ENCODE measurements at regions not wholly inside any gene's neighbourhood (a gene's known extent, or its start where the extent isn't known, plus 50 kb on each side); places are given as distances from the start of the nearest gene placed in this dataset.

DNA sequence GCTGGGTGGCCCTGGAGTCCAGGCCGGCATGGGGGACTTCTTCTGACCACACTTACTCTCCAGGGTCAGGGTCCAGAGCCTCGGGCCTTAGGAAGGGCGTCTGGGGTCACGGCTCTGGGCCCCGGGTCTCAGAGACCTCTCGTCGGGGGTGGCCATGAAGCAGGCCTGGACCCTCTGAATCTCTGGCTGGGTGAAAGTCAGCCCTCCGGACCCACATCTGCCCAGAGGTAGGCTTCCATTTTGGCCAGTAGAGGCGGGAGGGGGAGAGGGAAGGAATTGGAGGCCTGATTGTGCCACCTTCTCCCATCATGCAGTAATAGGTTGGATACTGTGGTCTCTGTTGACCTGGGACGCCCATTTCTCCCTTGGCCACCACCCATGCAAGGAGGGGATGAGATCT is 125.3 kb upstream of the GPC1 start:
- no peaks in the 10 kb centered on the region for H3K27me3 ChIP-seq
- TF ChIP-seq, protein P1, sequence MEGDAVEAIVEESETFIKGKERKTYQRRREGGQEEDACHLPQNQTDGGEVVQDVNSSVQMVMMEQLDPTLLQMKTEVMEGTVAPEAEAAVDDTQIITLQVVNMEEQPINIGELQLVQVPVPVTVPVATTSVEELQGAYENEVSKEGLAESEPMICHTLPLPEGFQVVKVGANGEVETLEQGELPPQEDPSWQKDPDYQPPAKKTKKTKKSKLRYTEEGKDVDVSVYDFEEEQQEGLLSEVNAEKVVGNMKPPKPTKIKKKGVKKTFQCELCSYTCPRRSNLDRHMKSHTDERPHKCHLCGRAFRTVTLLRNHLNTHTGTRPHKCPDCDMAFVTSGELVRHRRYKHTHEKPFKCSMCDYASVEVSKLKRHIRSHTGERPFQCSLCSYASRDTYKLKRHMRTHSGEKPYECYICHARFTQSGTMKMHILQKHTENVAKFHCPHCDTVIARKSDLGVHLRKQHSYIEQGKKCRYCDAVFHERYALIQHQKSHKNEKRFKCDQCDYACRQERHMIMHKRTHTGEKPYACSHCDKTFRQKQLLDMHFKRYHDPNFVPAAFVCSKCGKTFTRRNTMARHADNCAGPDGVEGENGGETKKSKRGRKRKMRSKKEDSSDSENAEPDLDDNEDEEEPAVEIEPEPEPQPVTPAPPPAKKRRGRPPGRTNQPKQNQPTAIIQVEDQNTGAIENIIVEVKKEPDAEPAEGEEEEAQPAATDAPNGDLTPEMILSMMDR (IDR thresholded peaks at IDR 0.05; ENCODE audit: low read depth, low read length) = no peak
- no peak overlapping the region for H3K4me3 ChIP-seq (ENCODE audit: low read depth, low read length)

DNA sequence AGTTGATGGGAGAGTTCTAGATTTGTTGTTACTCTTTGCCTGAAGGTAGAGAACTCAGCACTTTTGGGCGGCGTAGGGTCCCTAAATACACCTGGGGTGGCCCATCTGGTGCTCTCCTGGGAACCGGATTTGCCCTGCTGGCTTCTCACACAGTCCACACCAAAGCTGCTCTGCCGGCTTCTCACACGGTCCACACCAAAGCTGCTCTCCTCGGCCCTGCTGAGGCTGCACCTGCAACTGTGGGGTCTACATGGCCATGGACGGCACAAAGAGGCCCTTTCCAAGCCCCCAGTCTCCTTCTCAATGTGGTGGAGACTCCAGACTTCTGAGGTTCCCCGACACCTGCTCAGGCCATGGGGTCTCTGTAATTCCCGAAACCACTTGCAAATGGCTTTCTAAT is 124.8 kb upstream of the GPC1 start:
- H3K4me3 ChIP-seq (ENCODE audit: low read depth, low read length) = no peak overlapping the region
- no peaks in the 10 kb centered on the region; the same call in 1 of the 2 replicates for H3K27me3 ChIP-seq
- no peak for DNase-seq
- H3K36me3 ChIP-seq = no peaks in the 10 kb centered on the region
- TF ChIP-seq, protein P1 (IDR thresholded peaks at IDR 0.05; ENCODE audit: low read depth, low read length) = no peak
- no peaks in the 10 kb centered on the region for H3K9me3 ChIP-seq
- no peaks in the 10 kb centered on the region for H3K4me1 ChIP-seq

More for the DNA sequence above, 125.3 kb upstream of the GPC1 start:
- Histone ChIP-seq H3K4me1 (no peaks in the 10 kb centered on the region), H3K9me3 (no peaks in the 10 kb centered on the region), H3K36me3 (no peaks in the 10 kb centered on the region)
- no peak for DNase-seq

DNA sequence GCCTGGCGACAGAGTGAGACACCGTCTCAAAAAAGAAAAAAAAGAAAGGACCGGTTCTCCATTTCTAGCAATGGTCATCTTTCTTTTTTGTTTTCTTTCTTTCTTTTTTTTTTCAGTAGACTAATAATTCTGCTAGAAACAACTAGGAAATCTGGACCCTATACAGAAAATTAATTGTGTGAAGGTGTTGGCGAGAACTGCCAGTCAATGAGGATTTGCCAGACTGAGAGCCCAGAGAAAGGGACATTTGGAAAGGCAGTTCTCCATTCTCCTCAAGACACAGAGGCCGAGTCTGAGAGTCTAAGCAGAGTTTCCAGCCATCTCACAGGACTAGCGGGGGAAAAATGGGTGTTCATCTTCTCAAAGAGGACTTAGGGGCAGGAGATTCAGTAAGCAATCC is 123.6 kb upstream of the GPC1 start:
- Histone ChIP-seq H3K4me1 (no peaks in the 10 kb centered on the region), H3K36me3 (no peaks in the 10 kb centered on the region), H3K4me3 (ENCODE audit: low read depth, low read length) (no peak overlapping the region), H3K27me3 (no peaks in the 10 kb centered on the region; the same call in 1 of the 2 replicates), H3K9me3 (no peaks in the 10 kb centered on the region)
- TF ChIP-seq, protein P1 (IDR thresholded peaks at IDR 0.05; ENCODE audit: low read depth, low read length) = no peak
- no peak for DNase-seq

DNA sequence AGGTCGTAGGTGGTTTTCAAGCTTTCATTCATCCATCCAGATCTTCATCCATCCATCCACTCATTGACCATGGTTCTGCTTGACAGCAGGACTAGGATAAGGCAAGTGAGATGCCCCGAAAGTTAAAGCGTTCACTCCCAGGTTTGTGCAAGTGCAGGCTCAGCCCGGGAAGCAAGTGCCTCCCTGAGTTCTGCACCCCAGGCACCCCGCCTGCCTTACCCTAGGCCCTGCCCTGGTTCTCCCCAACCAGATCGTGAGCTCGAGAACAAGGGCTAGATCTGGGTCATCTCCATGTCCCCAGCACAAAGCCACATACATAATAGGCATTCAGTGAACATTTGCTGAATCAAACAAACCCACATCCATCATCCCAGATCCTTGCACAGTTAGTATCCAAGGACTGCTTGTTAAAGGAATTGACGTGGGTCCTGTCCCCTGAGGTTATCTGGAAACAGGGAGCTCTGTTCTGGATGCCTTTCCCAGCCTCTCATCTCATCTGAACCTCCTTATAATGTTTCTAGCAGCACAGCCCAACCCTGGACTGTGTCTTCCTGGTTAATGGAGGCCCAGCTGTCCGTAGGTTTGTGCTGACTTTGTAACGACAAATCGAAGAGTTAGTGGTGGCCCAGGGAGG is 116.1 kb upstream of the GPC1 start:
- no peak for DNase-seq
- no peaks in the 10 kb centered on the region; the same call in 1 of the 2 replicates for H3K27me3 ChIP-seq
- no peaks in the 10 kb centered on the region for H3K4me1 ChIP-seq
- H3K9me3 ChIP-seq = no peaks in the 10 kb centered on the region
- H3K4me3 ChIP-seq (ENCODE audit: low read depth, low read length) = no peak overlapping the region
- H3K36me3 ChIP-seq = no peaks in the 10 kb centered on the region
- TF ChIP-seq, protein P1 (IDR thresholded peaks at IDR 0.05; ENCODE audit: low read depth, low read length) = no peak

DNA sequence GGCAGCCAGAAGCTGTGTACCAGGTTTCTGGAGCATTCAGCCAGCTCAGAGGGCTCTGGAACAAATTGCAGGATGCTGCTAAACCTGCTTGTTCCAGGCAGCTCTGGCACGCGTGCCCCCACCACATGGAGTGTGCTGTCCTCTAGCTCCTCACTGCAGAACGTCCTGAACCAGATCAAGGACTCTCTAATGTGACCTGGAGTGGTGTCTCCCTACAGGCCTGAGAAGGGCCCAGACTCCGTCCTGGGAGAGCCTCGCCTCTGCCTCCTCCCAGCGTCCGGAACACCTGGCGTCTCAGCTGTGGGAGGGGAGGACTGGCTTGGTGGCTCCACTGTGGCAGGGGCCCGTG is 115.6 kb upstream of the GPC1 start:
- Histone ChIP-seq H3K4me1 (peaks cover 1% of the 10 kb centered on the region), H3K9me3 (no peaks in the 10 kb centered on the region), H3K36me3 (no peaks in the 10 kb centered on the region), H3K27me3 (no peaks in the 10 kb centered on the region; the same call in 1 of the 2 replicates), H3K4me3 (ENCODE audit: low read depth, low read length) (no peak overlapping the region)
- no peak for DNase-seq
- TF ChIP-seq, protein P1 (IDR thresholded peaks at IDR 0.05; ENCODE audit: low read depth, low read length) = no peak

DNA sequence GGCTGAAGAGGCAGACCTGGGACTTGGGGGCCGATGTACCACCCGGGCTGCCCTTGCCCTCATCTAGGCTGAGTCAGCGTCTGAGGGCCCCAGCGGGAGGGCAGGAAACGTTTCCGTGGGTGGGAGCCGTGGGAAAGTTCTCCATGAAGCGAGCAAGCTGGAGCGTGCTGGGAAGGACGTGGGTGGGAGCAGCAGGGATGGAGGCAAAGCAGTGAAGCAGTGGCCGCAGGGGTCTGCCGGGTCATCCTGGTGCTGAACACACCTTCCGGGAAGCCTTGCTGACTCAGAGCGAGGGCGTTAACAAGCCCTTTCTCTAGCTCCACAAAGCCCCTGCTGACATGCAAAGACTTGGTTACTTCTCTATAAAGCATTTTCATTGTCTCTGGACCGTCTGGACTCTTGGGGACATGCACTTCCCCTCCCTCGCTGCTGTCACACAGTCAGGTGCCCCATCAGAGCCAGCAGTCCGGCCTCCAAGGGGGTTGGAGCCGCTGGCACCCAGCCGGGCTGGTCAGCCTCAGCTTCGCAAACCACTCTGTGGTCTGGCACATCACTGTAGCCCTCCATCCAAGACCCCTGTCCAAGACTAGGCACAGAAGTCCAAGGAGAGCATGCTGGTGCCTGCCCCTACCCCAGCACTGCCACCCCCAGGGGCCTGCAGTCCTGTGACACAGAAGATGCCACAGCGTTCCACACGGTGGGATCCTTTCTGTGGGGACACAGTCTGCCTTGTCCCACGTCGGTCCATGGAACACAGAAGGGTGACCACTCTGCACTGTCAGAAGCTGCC is 115.1 kb upstream of the GPC1 start:
- Histone ChIP-seq H3K9me3 (no peaks in the 10 kb centered on the region), H3K36me3 (no peaks in the 10 kb centered on the region), H3K27me3 (no peaks in the 10 kb centered on the region; the same call in 1 of the 2 replicates), H3K4me3 (ENCODE audit: low read depth, low read length) (no peak overlapping the region), H3K4me1 (peaks cover 7% of the 10 kb centered on the region)
- DNase-seq = no peak
- TF ChIP-seq, protein P1 (IDR thresholded peaks at IDR 0.05; ENCODE audit: low read depth, low read length) = no peak
